DOHH2 (cell line): ENCODE measurements at regions not wholly inside any gene's neighbourhood (a gene's known extent, or its start where the extent isn't known, plus 50 kb on each side); places are given as distances from the start of the nearest gene placed in this dataset.

Source experiments
- H3F3A ChIP-seq: fragments of 200-600 bp; sonication (generic), shearing (Covaris generic); 2 replicates; pipeline ENCODE4 v1.6.0; 2016; ENCODE audit warnings: antibody characterized with exemption, mild to moderate bottlenecking; ENCODE audit not compliant: control insufficient read depth, insufficient read depth
- H3K27ac ChIP-seq: fragments of 200-600 bp; sonication (generic); 2 replicates; pipeline ENCODE4 v1.5.1; 2014; ENCODE audit warnings: low read depth, mild to moderate bottlenecking, low read length, moderate library complexity
- H3K27me3 ChIP-seq: fragments of 200-600 bp; sonication (generic); 2 replicates; pipeline ENCODE4 v1.6.1; 2014; ENCODE audit warnings: mild to moderate bottlenecking, low read length, mixed read lengths; ENCODE audit not compliant: control insufficient read depth
- H3K36me3 ChIP-seq: fragments of 200-600 bp; sonication (generic); 2 replicates; pipeline ENCODE4 v1.6.1; 2014; ENCODE audit warnings: mild to moderate bottlenecking, low read length, moderate library complexity, mixed read lengths; ENCODE audit not compliant: control insufficient read depth
- H3K4me1 ChIP-seq: fragments of 200-600 bp; sonication (generic); 2 replicates; pipeline ENCODE4 v1.6.1; 2014; ENCODE audit warnings: mild to moderate bottlenecking, low read length, mixed read lengths; ENCODE audit not compliant: control insufficient read depth
- H3K4me2 ChIP-seq: fragments of 200-600 bp; sonication (generic); 2 replicates; pipeline ENCODE4 v1.6.0; 2014; ENCODE audit warnings: mild to moderate bottlenecking, low read length, moderate library complexity
- H3K4me3 ChIP-seq: fragments of 200-600 bp; sonication (generic); 2 replicates; pipeline ENCODE4 v1.5.1; 2014; ENCODE audit warnings: mild to moderate bottlenecking, low read length, mixed read lengths
- H3K79me2 ChIP-seq: fragments of 200-600 bp; sonication (generic); 2 replicates; pipeline ENCODE4 v1.6.1; 2014; ENCODE audit warnings: mild to moderate bottlenecking, low read length, mixed read lengths; ENCODE audit not compliant: control insufficient read depth
- H3K9me2 ChIP-seq: fragments of 200-600 bp; sonication (generic); replicated peaks from 2 replicates; pipeline ENCODE4 v1.6.1; 2014; ENCODE audit warnings: mild to moderate bottlenecking, low read length, mixed read lengths; ENCODE audit not compliant: control insufficient read depth
- H3K9me3 ChIP-seq: fragments of 200-600 bp; sonication (generic); 2 replicates; pipeline ENCODE4 v1.6.1; 2014; ENCODE audit warnings: antibody characterized with exemption, low read length, mixed read lengths; ENCODE audit not compliant: control insufficient read depth, insufficient read depth
- H4K20me1 ChIP-seq: fragments of 200-600 bp; sonication (generic); 2 replicates; pipeline ENCODE4 v1.6.0; 2014; ENCODE audit warnings: low read depth, mild to moderate bottlenecking, antibody characterized with exemption, low read length, moderate library complexity; ENCODE audit not compliant: control insufficient read depth, insufficient read depth
- EZH2phosphoT487 ChIP-seq: fragments of 200-600 bp; sonication (generic); IDR thresholded peaks from 2 replicates; pipeline ENCODE4 v1.6.1; 2017; ENCODE audit warnings: borderline replicate concordance, mild to moderate bottlenecking, antibody characterized with exemption, low read length, moderate library complexity, mixed read lengths
- TF ChIP-seq, protein P1 (sequence below): fragments of 200-600 bp; sonication (generic); IDR thresholded peaks from one replicate; pipeline ENCODE4 v1.5.1; 2014; ENCODE audit warnings: antibody characterized with exemption, mild to moderate bottlenecking, low read depth, low read length; ENCODE audit not compliant: poor library complexity, severe bottlenecking

DNA sequence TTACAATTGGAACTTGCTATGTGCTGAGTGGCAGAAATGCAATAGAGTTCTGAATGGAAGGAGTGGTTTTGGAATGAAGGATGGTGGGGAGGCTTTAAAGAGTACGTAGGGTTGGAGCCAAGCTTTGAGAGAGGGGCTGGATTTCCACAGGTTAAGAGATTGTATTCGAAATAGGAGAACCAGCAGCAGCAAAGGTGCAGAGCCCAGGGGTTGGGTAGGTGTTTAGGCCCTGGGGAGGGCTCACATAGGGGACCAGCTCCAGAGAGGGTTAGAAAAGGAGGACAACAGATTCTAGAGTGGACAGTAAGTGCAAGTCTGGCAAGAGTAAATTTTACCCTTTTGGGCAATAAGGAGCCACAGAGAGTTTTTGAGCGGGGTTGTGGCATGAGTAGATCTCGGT, 297.2 kb downstream of the RPS24 start:
- TF ChIP-seq, protein P1, sequence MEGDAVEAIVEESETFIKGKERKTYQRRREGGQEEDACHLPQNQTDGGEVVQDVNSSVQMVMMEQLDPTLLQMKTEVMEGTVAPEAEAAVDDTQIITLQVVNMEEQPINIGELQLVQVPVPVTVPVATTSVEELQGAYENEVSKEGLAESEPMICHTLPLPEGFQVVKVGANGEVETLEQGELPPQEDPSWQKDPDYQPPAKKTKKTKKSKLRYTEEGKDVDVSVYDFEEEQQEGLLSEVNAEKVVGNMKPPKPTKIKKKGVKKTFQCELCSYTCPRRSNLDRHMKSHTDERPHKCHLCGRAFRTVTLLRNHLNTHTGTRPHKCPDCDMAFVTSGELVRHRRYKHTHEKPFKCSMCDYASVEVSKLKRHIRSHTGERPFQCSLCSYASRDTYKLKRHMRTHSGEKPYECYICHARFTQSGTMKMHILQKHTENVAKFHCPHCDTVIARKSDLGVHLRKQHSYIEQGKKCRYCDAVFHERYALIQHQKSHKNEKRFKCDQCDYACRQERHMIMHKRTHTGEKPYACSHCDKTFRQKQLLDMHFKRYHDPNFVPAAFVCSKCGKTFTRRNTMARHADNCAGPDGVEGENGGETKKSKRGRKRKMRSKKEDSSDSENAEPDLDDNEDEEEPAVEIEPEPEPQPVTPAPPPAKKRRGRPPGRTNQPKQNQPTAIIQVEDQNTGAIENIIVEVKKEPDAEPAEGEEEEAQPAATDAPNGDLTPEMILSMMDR, result no peak
- no peak for TF ChIP-seq EZH2phosphoT487
- no peak overlapping the region for H3K4me3 ChIP-seq
- H3K79me2 ChIP-seq, result no peaks in the 10 kb centered on the region
- H3K4me1 ChIP-seq, result no peaks in the 10 kb centered on the region
- H3K27ac ChIP-seq, result no peak overlapping the region
- H3K9me3 ChIP-seq, result peaks cover 4% of the 10 kb centered on the region
- H3K27me3 ChIP-seq, result 0 out of 2 replicates have a peak, but pooled peaks cover 2% of the 10 kb centered on the region
- H4K20me1 ChIP-seq, result no peaks in the 10 kb centered on the region
- no peaks in the 10 kb centered on the region for H3K9me2 ChIP-seq
- no peaks in the 10 kb centered on the region for H3F3A ChIP-seq
- no peak overlapping the region for H3K4me2 ChIP-seq
- no peaks in the 10 kb centered on the region for H3K36me3 ChIP-seq

DNA sequence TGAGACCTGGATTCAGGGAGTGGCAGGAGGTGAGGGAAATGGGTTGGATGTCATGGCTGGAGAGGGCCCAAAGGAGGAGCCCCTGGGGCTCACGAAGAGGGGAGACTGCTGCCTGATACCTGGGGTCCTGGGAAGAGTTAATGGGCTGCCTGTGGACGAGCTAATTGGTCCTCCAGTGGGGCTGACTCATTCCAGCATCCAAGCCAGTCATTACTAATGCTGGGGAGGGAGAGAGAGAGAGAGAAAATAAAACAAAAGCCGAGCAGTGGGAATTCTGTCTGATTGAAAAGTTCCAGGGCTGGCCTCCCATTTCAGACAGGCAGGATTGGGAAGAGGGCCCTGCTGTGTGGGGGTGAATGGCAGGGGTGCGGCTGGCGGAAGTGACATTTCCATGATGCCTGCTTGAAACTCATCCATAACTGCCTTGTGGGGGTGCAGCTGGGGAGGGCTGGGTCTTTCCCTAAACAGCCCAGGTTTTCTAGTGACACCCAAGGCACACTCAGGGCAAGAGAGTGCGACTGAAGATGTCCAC, 297.8 kb downstream of the RPS24 start:
- Histone ChIP-seq H3K4me2 (no peak overlapping the region), H3K9me2 (no peaks in the 10 kb centered on the region), H3K79me2 (no peaks in the 10 kb centered on the region), H3K36me3 (no peaks in the 10 kb centered on the region), H3K4me3 (no peak overlapping the region), H3K27ac (no peak overlapping the region), H3F3A (no peaks in the 10 kb centered on the region), H3K9me3 (peaks cover 4% of the 10 kb centered on the region; the same call in 1 of the 2 replicates), H3K4me1 (no peaks in the 10 kb centered on the region), H4K20me1 (no peaks in the 10 kb centered on the region), H3K27me3 (0 out of 2 replicates have a peak, but pooled peaks cover 2% of the 10 kb centered on the region)
- TF ChIP-seq, protein P1, result no peak
- no peak for TF ChIP-seq EZH2phosphoT487

DNA sequence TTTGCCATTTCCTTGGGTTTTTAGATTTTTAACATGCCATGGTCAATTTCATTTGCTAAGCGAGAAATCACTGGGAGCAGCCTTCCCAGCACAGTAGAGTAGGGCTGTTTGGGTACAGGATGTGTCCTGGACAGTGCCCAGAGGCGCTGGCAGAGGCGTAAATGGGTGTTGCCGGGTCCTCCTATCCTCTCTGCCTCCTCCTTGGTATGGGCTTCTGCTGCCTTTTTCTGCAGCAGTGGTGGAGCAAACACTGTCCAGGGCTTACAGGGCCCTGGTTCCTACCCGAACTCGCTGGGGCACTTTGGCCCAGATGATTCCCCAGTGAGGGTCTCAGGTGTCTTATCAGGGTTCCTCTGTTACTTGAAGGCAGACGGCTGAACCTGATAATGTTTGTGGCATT, 298.3 kb downstream of the RPS24 start:
- no peaks in the 10 kb centered on the region for H3K9me2 ChIP-seq
- 0 out of 2 replicates have a peak, but pooled peaks cover 2% of the 10 kb centered on the region for H3K27me3 ChIP-seq
- TF ChIP-seq EZH2phosphoT487, result no peak
- TF ChIP-seq, protein P1, result no peak
- no peaks in the 10 kb centered on the region for H3K9me3 ChIP-seq
- H3K4me2 ChIP-seq, result no peak overlapping the region
- H3K4me3 ChIP-seq, result no peak overlapping the region
- no peak overlapping the region for H3K27ac ChIP-seq
- H3K36me3 ChIP-seq, result no peaks in the 10 kb centered on the region
- H3K79me2 ChIP-seq, result no peaks in the 10 kb centered on the region
- no peaks in the 10 kb centered on the region for H3K4me1 ChIP-seq
- no peaks in the 10 kb centered on the region for H3F3A ChIP-seq
- no peaks in the 10 kb centered on the region for H4K20me1 ChIP-seq

DNA sequence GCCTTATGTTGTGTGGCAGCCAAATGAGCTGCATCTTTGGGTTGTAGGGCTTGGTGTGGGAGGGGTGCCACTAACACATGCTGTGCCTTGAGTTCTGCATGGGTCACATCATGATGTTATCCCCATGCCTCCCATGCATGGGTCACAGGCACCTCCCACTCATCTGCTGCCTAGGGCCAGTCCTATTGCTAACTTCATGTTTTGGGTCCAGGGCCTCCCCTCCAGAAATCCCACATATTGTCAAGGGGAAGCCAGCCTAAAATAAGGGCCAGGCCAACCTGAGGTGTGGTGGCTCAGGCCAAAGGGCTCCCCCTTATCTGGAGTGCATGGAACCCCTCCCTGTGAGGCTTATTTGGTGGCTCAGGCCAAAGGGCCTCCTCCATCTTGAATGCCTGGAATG, 299.0 kb downstream of the RPS24 start:
- H3K27ac ChIP-seq, result no peak overlapping the region
- H3F3A ChIP-seq, result no peaks in the 10 kb centered on the region
- H3K4me2 ChIP-seq, result no peak overlapping the region
- TF ChIP-seq EZH2phosphoT487, result no peak
- no peaks in the 10 kb centered on the region for H3K9me2 ChIP-seq
- no peaks in the 10 kb centered on the region for H3K79me2 ChIP-seq
- no peaks in the 10 kb centered on the region for H3K4me1 ChIP-seq
- H3K27me3 ChIP-seq, result 0 out of 2 replicates have a peak, but pooled peaks cover 2% of the 10 kb centered on the region
- no peak overlapping the region for H3K4me3 ChIP-seq
- H3K9me3 ChIP-seq, result no peaks in the 10 kb centered on the region
- no peaks in the 10 kb centered on the region for H3K36me3 ChIP-seq
- no peaks in the 10 kb centered on the region for H4K20me1 ChIP-seq
